Neuronal stem cell (in vitro differentiated cells): ENCODE measurements at regions not wholly inside any gene's neighbourhood (a gene's known extent, or its start where the extent isn't known, plus 50 kb on each side); places are given as distances from the start of the nearest gene placed in this dataset.

ENCODE experiments used
- DNase-seq: peaks from one replicate; pipeline ENCODE4 v3.0.0-alpha.2; 2013; ENCODE audit warnings: low spot score
- H2AFZ ChIP-seq: one replicate; pipeline ENCODE4 v1.6.1; 2013; ENCODE audit warnings: mild to moderate bottlenecking, low read length, inconsistent platforms
- H2AK5ac ChIP-seq: 2 replicates; pipeline ENCODE4 v1.6.1; 2013; ENCODE audit warnings: low read depth, mild to moderate bottlenecking, inconsistent platforms, low read length, moderate library complexity, mixed read lengths
- H2BK120ac ChIP-seq: 2 replicates; pipeline ENCODE4 v1.6.1; 2013; ENCODE audit warnings: low read depth, mild to moderate bottlenecking, inconsistent platforms, low read length, moderate library complexity, mixed read lengths
- H2BK12ac ChIP-seq: one replicate; pipeline ENCODE4 v1.6.1; 2013; ENCODE audit warnings: low read length, inconsistent platforms
- H2BK15ac ChIP-seq: 2 replicates; pipeline ENCODE4 v1.6.1; 2013; ENCODE audit warnings: mild to moderate bottlenecking, low read length, inconsistent platforms, mixed read lengths
- H2BK5ac ChIP-seq: one replicate; pipeline ENCODE4 v1.6.1; 2013; ENCODE audit warnings: inconsistent platforms, mild to moderate bottlenecking, low read length, moderate library complexity
- H3K14ac ChIP-seq: one replicate; pipeline ENCODE4 v1.6.1; 2013; ENCODE audit warnings: low read length, inconsistent platforms
- H3K18ac ChIP-seq: 2 replicates; pipeline ENCODE4 v1.6.1; 2013; ENCODE audit warnings: low read length, inconsistent platforms
- H3K23ac ChIP-seq: 2 replicates; pipeline ENCODE4 v1.6.1; 2013; ENCODE audit warnings: low read depth, mild to moderate bottlenecking, mixed read lengths, low read length, inconsistent platforms; ENCODE audit not compliant: poor library complexity
- H3K27ac ChIP-seq: replicated peaks from 3 replicates; pipeline ENCODE4 v1.5.1; 2013; ENCODE audit warnings: low read length, inconsistent platforms
- H3K27me3 ChIP-seq, 3 experiments: 2 replicates each; pipeline ENCODE4 v1.6.1; 2013; ENCODE audit warnings: low read length in 3 of 3, mild to moderate bottlenecking in 2 of 3, inconsistent platforms in 1 of 3, low read depth in 1 of 3, mixed read lengths in 1 of 3, moderate library complexity in 1 of 3; ENCODE audit not compliant: control insufficient read depth in 3 of 3, insufficient read depth in 3 of 3
- H3K36me3 ChIP-seq, 2 donors: replicated peaks in 1 of 2; 2 replicates each; pipeline ENCODE4 v1.6.1; 2013; ENCODE audit warnings: low read length in 2 of 2; ENCODE audit not compliant: control insufficient read depth in 2 of 2, insufficient read depth in 2 of 2
- H3K4ac ChIP-seq: 2 replicates; pipeline ENCODE4 v1.6.1; 2013; ENCODE audit warnings: inconsistent platforms, mild to moderate bottlenecking, low read length, moderate library complexity
- H3K4me1 ChIP-seq, 2 donors: 1 replicate in 1 of 2; 2 replicates in 1 of 2; pipeline ENCODE4 v1.6.1; 2013; ENCODE audit warnings: low read length in 2 of 2, low read depth in 1 of 2; ENCODE audit not compliant: control insufficient read depth in 2 of 2, insufficient read depth in 1 of 2
- H3K4me2 ChIP-seq: one replicate; pipeline ENCODE4 v1.6.1; 2013; ENCODE audit warnings: mild to moderate bottlenecking, low read length, inconsistent platforms; ENCODE audit not compliant: insufficient read depth, poor library complexity, severe bottlenecking
- H3K4me3 ChIP-seq, 2 donors: 2 replicates each; pipeline ENCODE4 v1.5.1; 2013; ENCODE audit warnings: low read length in 2 of 2, mild to moderate bottlenecking in 2 of 2, inconsistent platforms in 1 of 2, moderate library complexity in 1 of 2
- H3K79me1 ChIP-seq: one replicate; pipeline ENCODE4 v1.6.1; 2013; ENCODE audit warnings: low read depth, mild to moderate bottlenecking, inconsistent platforms, low read length, moderate library complexity
- H3K9ac ChIP-seq: one replicate; pipeline ENCODE4 v1.6.1; 2013; ENCODE audit warnings: mild to moderate bottlenecking, low read depth, low read length, inconsistent platforms; ENCODE audit not compliant: poor library complexity
- H3K9me3 ChIP-seq, 2 donors: replicated peaks in 1 of 2; 2 replicates each; pipeline versions ENCODE3 to v1.6.1; 2013; ENCODE audit warnings: low read length in 2 of 2, mild to moderate bottlenecking in 2 of 2, inconsistent platforms in 1 of 2, low read depth in 1 of 2, mixed read lengths in 1 of 2, moderate library complexity in 1 of 2; ENCODE audit not compliant: control insufficient read depth in 2 of 2, insufficient read depth in 1 of 2
- H4K8ac ChIP-seq: one replicate; pipeline ENCODE4 v1.6.1; 2013; ENCODE audit warnings: low read depth, mild to moderate bottlenecking, inconsistent platforms, low read length, moderate library complexity
- H4K91ac ChIP-seq: one replicate; pipeline ENCODE4 v1.6.1; 2013; ENCODE audit warnings: low read length, low read depth, mild to moderate bottlenecking, inconsistent platforms; ENCODE audit not compliant: poor library complexity
- WGBS, 2 donors: extraction: QIAGEN DNeasy Blood & Tissue Kit; methylation state at CpG; one replicate each; pipeline ENCODE4 v1.1.7; 2013; ENCODE audit warnings: missing lambda C conversion rate in 2 of 2, mixed read lengths in 1 of 2; ENCODE audit not compliant: insufficient read length in 2 of 2, insufficient replicate concordance in 1 of 2; ENCODE audit errors: extremely low coverage in 2 of 2; 5-methylcytosine and 5-hydroxymethylcytosine counted together

GRCh38 chr9:31847963-31848362 is 536.5 kb upstream of the ACO1 start:
- Histone ChIP-seq H4K8ac (no peak overlapping the region), H3K23ac (no peak overlapping the region), H3K4ac (no peak overlapping the region), H3K27me3 (no peaks in the 10 kb centered on the region), H3K4me1 (no peaks in the 10 kb centered on the region), H2AFZ (peak overlapping the region; percentile 42), H2BK120ac (no peak overlapping the region), H2BK15ac (no peak overlapping the region), H3K79me1 (no peaks in the 10 kb centered on the region), H2BK12ac (no peak overlapping the region), H3K27ac (no peak overlapping the region), H3K4me3 (no peak overlapping the region), H3K18ac (no peak overlapping the region), H3K9ac (no peak overlapping the region), H3K14ac (no peak overlapping the region), H2BK5ac (no peak overlapping the region), H3K9me3 (no peaks in the 10 kb centered on the region), H3K4me2 (no peak overlapping the region), H4K91ac (no peak overlapping the region), H3K36me3 (no peaks in the 10 kb centered on the region), H2AK5ac (no peak overlapping the region)
- WGBS, 2 donors, result no CpG with 5 or more reads among the region's 1 CpG
- DNase-seq, result no peak

- Histone ChIP-seq H2AK5ac (no peak overlapping the region), H3K27me3 (no peaks in the 10 kb centered on the region)
- WGBS, 2 donors, result no CpG with 5 or more reads among the region's 19 CpGs
Measured at GRCh38 chr9:31848505-31849285, 535.7 kb upstream of the ACO1 start.

GRCh38 chr9:31854187-31854586 is 530.3 kb upstream of the ACO1 start:
- DNase-seq, result no peak
- H3K18ac ChIP-seq, result peak overlapping the region; percentile 58
- peak overlapping the region in 1 of 2 donors; percentile 9 for H3K4me3 ChIP-seq
- H2BK5ac ChIP-seq, result no peak overlapping the region
- H3K14ac ChIP-seq, result peak overlapping the region; percentile 71
- H3K4ac ChIP-seq, result no peak overlapping the region
- no peaks in the 10 kb centered on the region for H3K27me3 ChIP-seq
- WGBS, 2 donors, result no CpG with 5 or more reads among the region's 3 CpGs
- H2BK120ac ChIP-seq, result no peak overlapping the region
- H3K4me2 ChIP-seq, result no peak overlapping the region
- peak overlapping the region; percentile 63 for H2BK12ac ChIP-seq
- no peak overlapping the region for H2AFZ ChIP-seq
- no peaks in the 10 kb centered on the region for H3K36me3 ChIP-seq
- H4K8ac ChIP-seq, result peak overlapping the region; percentile 82
- H2BK15ac ChIP-seq, result no peak overlapping the region
- H3K4me1 ChIP-seq, result no peaks in the 10 kb centered on the region
- peaks cover 0 to 5% of the 10 kb centered on the region in 2 donors for H3K9me3 ChIP-seq
- H3K9ac ChIP-seq, result peak overlapping the region; percentile 83
- no peaks in the 10 kb centered on the region for H3K79me1 ChIP-seq
- H4K91ac ChIP-seq, result peak overlapping the region; percentile 100
- H3K23ac ChIP-seq, result peak overlapping the region; percentile 95
- H2AK5ac ChIP-seq, result no peak overlapping the region
- no peak overlapping the region for H3K27ac ChIP-seq

More at GRCh38 chr9:31848505-31849285, 535.7 kb upstream of the ACO1 start:
- Histone ChIP-seq H4K8ac (no peak overlapping the region), H3K4me3 (no peak overlapping the region), H3K27ac (no peak overlapping the region), H2BK15ac (no peak overlapping the region), H3K79me1 (no peaks in the 10 kb centered on the region), H3K4me2 (no peak overlapping the region), H2BK12ac (no peak overlapping the region), H3K9me3 (no peaks in the 10 kb centered on the region), H4K91ac (no peak overlapping the region), H3K4me1 (no peaks in the 10 kb centered on the region), H3K14ac (no peak overlapping the region), H3K36me3 (no peaks in the 10 kb centered on the region), H2AFZ (peak overlapping the region; percentile 73), H3K23ac (no peak overlapping the region), H2BK5ac (no peak overlapping the region), H3K9ac (no peak overlapping the region), H2BK120ac (no peak overlapping the region), H3K4ac (no peak overlapping the region), H3K18ac (no peak overlapping the region)
- DNase-seq, result no peak

GRCh38 chr9:31868830-31869229 is 515.6 kb upstream of the ACO1 start:
- Histone ChIP-seq H2BK120ac (no peak overlapping the region), H2BK15ac (no peak overlapping the region), H3K23ac (no peak overlapping the region), H3K27ac (no peak overlapping the region), H2AFZ (no peak overlapping the region), H3K4me3 (peak overlapping the region in 1 of 2 donors; percentile 53), H3K18ac (no peak overlapping the region), H3K36me3 (no peaks in the 10 kb centered on the region), H3K27me3 (no peaks in the 10 kb centered on the region), H3K4ac (no peak overlapping the region), H3K4me1 (no peaks in the 10 kb centered on the region), H2AK5ac (no peak overlapping the region), H3K9ac (peak overlapping the region; percentile 27), H3K4me2 (no peak overlapping the region), H4K8ac (no peak overlapping the region), H2BK12ac (no peak overlapping the region), H2BK5ac (peak overlapping the region; percentile 35), H3K79me1 (no peaks in the 10 kb centered on the region), H3K9me3 (peaks cover 0 to 2% of the 10 kb centered on the region in 2 donors), H4K91ac (no peak overlapping the region), H3K14ac (no peak overlapping the region)
- no peak for DNase-seq
- no CpG with 5 or more reads among the region's 5 CpGs for WGBS, 2 donors
